Hippocampal formation (tissue), 2 donors: ENCODE measurements at regions not wholly inside any gene's neighbourhood (a gene's known extent, or its start where the extent isn't known, plus 50 kb on each side); places are given as distances from the start of the nearest gene placed in this dataset.

Experiments used
- DNase-seq, 2 donors: peaks; one replicate each; lab custom pipeline; 2025; lab: John Stamatoyannopoulos, UW

GRCh38 chr3:13152826-13153710 is 79.8 kb upstream of the IQSEC1 start:
- no peak for DNase-seq

- DNase-seq = no peak
Measured at GRCh38 chr3:13150624-13151023, 77.4 kb upstream of the IQSEC1 start.

- DNase-seq = no peak
Measured at GRCh38 chr3:13149330-13150108, 76.3 kb upstream of the IQSEC1 start.

GRCh38 chr3:13148561-13149329 is 75.5 kb upstream of the IQSEC1 start:
- no peak for DNase-seq

GRCh38 chr3:13148126-13148525 is 74.9 kb upstream of the IQSEC1 start:
- no peak for DNase-seq

- DNase-seq = no peak
Measured at GRCh38 chr3:13147344-13147743, 74.1 kb upstream of the IQSEC1 start.

GRCh38 chr3:13146643-13147143 is 73.5 kb upstream of the IQSEC1 start:
- DNase-seq = no peak

GRCh38 chr3:13145826-13146642 is 72.8 kb upstream of the IQSEC1 start:
- DNase-seq = no peak

GRCh38 chr3:13145131-13145825 is 72.0 kb upstream of the IQSEC1 start:
- no peak for DNase-seq

GRCh38 chr3:13144163-13145023 is 71.2 kb upstream of the IQSEC1 start:
- DNase-seq = no peak

- no peak for DNase-seq
Measured at GRCh38 chr3:13143381-13144004, 70.3 kb upstream of the IQSEC1 start.

GRCh38 chr3:13142552-13143380 is 69.5 kb upstream of the IQSEC1 start:
- DNase-seq = no peak

GRCh38 chr3:13141991-13142412 is 68.8 kb upstream of the IQSEC1 start:
- no peak for DNase-seq

- DNase-seq = no peak
Measured at GRCh38 chr3:13141183-13141582, 68.0 kb upstream of the IQSEC1 start.

GRCh38 chr3:13140596-13140995 is 67.4 kb upstream of the IQSEC1 start:
- DNase-seq = no peak

GRCh38 chr3:13139471-13140065 is 66.3 kb upstream of the IQSEC1 start:
- DNase-seq = no peak

- DNase-seq = no peak
Measured at GRCh38 chr3:13138833-13139145, 65.6 kb upstream of the IQSEC1 start.
